Fibroblast of skin of scalp (primary cell): ENCODE measurements at regions not wholly inside any gene's neighbourhood (a gene's known extent, or its start where the extent isn't known, plus 50 kb on each side); places are given as distances from the start of the nearest gene placed in this dataset.

Source experiments
- DNase-seq: peaks from one replicate; pipeline ENCODE4 v3.0.0-alpha.2; 2013

DNA sequence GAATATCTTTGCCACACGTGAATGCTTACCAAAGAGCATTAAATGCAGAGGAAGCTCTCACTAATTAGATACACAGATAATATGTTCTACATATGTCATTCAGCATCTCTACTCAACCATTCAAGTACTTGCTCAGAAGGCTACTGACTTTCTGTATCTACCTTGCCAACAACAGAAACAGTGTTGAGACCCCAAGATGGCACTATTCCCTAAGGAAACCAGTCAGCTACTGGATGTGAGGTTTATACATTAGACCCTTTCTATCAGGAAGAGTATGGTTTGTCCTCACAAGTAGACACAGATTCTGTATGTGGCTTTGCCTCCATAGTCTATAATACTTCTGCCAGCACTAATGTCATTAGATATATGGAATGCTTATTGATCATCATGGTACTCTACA lies 443.9 kb upstream of the INTU start:
- peak; percentile 48 for DNase-seq

DNA sequence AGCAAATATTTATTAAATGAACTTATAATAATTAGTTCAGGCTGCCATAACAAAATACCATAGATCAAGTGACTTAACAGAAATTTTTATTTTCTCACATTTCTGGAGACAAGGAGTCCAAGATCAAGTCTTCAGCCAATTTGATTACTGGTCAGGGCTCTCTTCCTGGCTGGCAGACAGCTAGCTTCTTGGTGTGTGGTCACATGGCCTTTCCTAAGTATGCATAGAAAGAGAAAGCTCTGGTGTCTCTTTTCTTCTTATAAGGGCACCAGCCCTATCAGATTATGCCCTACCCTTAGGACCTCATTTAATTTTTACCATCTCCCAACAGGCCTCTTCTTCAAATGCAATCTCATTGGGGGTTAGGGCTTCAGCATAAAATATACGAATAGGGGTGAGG lies 438.5 kb upstream of the INTU start:
- DNase-seq, result no peak

GRCh38 chr4:127196655-127197352 lies 436.0 kb upstream of the INTU start:
- DNase-seq, result no peak

DNA sequence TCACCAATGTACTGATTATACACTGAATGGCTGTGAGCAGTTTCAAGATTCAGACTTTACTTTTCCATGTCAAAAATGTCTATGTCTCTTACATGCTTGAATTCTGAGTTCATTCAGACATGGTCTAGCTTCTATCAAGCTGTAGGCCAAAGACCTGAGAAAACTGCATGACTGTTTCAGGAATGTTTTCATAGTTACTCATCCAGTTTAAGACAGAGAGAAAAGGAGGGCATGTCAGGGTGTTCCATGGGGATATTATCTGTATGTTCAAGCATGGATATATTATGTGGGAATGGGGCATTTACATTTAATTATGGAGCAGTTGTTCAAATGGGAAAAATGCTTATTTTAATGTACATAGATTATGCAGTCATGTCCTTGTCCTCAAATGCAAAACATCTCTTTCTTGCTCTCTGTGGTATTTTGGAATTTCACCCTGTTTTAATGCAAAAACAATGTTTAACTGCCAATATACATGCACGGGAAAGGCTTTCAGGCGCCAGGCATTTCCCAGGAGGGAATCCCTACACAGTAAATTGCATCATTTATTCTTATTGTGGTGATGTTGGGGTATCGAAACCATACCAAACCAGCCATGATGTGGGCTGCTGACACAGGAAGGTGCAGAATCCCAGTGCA lies 429.1 kb upstream of the INTU start:
- DNase-seq, result peak; percentile 94

- DNase-seq, result no peak
Measured at GRCh38 chr4:127204322-127204721, 428.4 kb upstream of the INTU start.

- DNase-seq, result no peak
Measured at GRCh38 chr4:127209580-127210095, 423.1 kb upstream of the INTU start.

DNA sequence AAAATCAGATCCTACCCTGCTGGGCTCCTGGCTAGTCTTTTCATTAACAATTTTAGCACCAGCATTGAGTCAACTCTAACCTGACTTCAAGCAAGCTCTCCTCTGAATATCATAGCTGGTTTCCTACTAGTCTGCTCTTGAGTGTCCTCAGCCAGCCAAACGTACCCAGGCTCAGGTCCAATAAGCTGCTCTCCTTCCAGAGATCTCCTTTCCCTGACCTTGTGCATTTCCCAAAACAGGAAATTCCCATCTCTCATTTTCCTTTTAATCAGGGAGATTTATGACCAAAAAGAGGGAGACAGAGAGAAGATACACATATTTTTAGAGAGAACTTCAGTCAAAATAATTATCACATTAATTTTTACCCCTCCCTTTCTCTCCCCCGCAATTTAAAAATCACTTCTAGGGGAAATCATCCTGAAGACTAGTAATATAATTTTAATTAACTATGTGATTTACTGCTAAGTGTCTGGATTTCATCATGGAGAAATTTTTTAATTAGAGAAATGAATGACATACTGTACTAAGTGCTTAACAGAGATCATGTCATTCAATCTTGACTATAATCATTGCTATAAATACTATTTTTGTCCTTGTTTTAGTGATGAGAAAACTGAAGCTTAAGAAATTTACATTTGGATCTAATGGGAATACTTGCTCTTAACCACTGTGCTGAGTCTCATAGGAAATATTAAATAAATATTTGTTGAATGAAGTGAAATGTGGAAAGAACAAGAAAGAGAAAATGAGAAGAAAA lies 421.7 kb upstream of the INTU start:
- no peak for DNase-seq

DNA sequence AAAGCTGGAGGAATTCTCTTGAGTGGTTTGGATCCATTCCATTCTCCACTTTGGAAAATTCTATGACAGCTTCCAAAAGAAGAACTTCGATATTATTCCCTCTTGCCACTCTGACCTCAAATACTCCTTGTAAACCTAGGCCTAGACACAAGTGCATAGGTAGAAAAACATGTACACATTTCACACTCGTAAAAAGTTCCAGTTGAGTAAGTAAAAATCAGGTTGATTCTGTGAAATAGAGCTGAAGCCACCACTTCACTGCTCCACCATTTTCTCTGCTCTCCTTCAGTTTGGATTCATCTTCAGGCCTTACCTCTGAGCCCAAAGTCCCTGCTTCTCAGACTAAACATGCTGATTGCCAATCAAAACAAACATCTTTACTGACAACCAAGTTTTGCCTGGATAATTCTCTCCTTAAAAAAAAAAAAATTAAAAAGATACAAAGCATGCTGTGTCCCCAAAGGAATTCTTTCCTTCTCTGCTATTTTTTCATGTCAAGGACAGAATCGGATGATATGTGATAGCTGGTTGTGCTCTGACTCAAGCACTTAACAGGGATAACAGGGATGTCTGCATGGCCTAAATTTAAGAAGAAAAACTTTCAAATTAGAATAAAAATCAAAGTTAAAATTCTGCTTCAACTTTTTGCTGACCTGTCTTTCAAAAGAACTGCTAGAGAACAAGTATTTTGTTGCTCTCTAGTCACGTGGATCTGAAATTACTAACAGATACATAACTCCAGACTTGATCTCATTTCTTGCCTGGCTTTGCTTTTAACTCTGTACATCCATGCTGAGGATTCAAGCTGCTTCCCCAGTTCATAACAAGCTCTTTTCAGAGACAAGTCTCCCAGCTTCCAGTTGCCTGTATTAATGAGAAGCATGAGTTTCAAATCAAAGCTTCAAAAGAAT lies 420.9 kb upstream of the INTU start:
- peak; percentile 65 for DNase-seq

GRCh38 chr4:127212701-127213100 lies 420.1 kb upstream of the INTU start:
- DNase-seq, result peak; percentile 29

DNA sequence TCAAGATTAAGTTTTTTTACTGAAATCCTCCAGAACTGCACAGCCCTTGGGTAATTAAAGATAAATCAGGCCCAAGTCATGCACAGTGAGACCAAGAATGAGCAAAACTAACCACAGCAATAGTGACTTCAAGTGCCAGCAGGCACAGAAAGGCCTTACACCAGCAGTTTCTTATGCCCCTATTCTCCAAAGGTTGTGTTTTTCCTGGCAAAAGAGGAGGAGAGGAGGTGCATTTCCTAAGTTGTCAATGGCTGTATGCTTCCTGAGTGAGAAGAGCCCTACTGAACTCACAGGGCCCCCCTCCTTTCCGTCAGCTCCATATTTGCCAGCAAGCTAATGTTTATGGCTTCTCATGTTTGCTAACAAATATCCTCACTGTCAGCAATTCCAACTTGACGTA lies 418.7 kb upstream of the INTU start:
- no peak for DNase-seq

DNA sequence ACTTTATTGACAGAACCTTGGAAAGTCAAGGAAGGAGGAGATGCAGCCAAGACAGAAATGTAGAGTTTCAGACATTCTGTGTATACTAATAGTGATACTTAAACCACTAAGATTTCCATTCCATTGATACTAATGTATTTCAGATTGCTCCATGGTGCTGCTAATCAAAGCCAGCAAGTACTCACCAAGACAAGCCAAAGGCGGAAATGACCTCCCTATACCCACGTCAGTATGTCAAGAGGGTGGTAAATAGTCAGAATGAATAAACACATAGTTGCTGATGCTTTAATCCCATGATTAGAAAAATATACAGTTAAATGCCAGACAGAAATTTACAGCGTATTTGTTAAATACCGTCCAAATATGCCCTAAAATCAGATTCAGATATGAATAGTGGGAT lies 417.8 kb upstream of the INTU start:
- peak; percentile 44 for DNase-seq

- peak; percentile 33 for DNase-seq
Measured at GRCh38 chr4:127217586-127218229, 415.0 kb upstream of the INTU start.

GRCh38 chr4:127219232-127219631 lies 413.5 kb upstream of the INTU start:
- peak; percentile 30 for DNase-seq

DNA sequence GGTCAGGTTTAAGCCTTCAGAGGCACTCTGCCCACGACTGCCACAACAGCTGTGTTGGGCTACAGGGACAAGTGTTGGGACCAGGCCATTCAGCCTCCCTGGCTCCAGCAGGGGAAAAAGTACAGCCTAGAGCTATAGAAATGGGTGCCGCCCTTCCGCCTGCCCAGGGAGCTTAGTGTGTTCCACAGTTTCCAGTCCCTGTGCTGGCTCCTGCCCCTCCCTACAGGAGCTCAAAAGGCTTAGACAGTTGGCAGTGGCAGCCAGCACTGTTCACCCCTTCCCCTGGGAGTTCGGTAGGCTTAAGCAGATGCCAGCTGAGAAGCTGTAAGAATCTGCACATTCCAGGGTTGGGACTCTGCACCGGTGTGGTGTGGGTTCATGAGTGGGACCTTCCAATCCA lies 408.2 kb upstream of the INTU start:
- no peak for DNase-seq

DNA sequence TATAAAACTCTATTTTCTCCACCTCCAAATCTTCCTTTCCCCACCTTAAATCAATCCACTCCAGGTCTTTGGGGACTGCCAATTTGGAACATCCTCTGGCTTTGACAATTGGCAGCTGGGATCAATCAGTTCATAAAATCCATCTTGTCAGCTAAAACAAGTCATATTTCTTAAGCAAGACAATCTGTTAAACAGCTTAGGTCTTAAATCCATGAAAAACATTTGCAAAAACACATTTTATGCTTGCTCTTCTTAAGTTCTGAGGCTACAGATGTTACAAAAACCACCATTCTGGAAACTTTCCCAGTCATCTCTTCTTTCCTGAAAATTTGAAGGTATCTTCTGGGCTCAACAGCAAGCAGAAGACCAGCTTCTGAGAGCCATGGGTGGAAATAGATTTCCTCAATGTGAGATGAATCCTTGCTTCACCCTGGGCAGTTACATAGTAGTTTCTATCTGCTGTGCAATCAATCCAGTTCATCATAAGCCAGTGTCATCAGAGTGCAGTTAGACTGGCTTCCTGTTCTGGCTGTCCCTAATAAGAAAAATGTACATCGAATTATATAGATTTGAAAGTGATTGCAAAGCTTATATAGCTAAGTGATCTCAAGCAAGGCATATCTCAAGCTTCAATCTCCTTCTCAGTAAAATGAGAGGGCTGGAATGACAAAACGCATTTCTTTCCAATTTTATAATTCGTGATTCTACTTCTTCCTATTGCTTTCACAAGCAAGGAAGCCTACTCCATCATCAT lies 402.7 kb upstream of the INTU start:
- DNase-seq, result no peak

GRCh38 chr4:127236889-127237288 lies 395.9 kb upstream of the INTU start:
- no peak for DNase-seq

DNA sequence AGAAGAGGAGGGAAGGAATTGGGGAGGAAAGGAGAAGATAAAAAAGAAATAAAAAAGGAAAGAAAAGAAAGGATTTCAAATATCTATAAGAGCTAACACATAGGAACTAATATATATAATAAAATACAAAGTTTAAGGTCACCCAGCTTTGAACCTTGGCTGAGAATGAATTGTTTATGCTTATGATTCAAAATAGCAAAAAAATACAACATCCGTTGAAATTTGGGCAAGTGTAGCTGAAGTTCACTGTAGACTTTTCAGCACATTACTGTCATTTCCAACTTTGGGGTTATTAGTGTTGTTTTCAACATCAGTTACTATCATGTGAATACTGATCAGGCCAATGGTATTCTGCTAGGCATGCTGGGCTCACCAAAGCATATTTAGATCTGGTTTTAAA lies 395.2 kb upstream of the INTU start:
- no peak for DNase-seq

GRCh38 chr4:127238956-127239475 lies 393.7 kb upstream of the INTU start:
- DNase-seq, result no peak

DNA sequence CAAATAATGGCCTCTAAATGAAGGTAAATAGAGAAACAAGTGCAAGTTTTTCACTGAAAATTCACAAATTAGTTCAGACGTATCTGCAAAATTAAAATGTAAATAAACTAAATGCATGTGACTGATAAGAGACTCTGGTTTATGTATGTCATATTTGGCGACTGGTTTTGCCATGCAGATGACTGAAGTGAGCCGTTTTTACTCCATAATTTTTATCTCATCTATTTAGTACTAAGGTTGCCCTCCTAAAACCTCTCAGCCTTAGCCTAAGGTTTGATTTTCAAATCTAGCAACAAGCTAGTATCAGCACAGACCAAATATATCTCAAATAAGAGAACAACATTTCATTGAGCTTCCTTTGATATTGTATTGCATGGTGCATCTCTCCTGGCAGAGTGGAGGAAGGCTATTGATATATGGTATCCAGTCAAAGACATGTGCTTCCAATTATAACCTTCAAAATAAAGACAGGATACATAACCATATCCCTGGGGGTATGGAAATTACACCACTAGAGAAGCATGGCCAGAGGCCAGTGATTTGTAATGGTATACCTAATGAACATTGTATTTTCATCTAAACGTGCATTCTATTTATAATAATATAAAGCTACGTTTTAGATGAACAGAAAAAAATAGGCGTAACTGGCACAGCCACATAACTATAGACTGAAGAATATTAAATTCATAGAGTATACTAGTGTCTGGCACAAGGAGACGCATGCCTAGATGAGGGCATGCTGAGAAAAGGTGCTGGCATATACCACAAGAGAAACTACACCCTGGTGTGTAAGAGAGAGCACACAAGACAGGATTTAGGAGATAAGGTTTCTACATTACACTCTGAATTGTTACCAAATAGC lies 392.6 kb upstream of the INTU start:
- peak; percentile 50 for DNase-seq

DNA sequence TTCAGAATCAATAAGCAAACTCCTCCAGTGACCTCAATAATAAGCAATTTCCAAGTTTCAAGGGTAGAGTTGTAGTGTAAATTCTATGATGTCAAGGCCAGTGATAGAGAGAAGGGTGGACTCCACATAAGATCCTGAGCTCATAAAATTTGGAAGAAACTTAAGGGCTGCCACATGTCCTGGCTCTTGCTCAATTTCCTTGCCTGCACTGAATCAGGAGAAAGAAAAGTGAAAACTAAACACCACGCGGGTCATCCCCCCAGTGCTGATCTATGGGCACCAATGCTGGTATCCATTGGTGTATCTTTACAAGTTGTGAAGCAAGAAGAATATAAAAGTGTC lies 392.0 kb upstream of the INTU start:
- no peak for DNase-seq
